ENCODE measurements at regions not wholly inside any gene's neighbourhood (a gene's known extent, or its start where the extent isn't known, plus 50 kb on each side); places are given as distances from the start of the nearest gene placed in this dataset.
A peak's percentile ranks its signal among the peaks of the same experiment; 100 is the strongest.

GRCh38 chrX:78534221-78534620 is 124.9 kb downstream of the RTL3 start:
- H3K27me3 Mint-ChIP-seq (ENCODE audit: low read depth) = no peaks in the 10 kb centered on the region
- peaks cover 4% of the 10 kb centered on the region for H3K4me1 Mint-ChIP-seq (ENCODE audit: low read depth)
- ATAC-seq (no peak), DNase-seq (no peak)
- ChIA-PET POLR2A (no interaction called here), CTCF (no interaction called here)
- H3K9me3 Mint-ChIP-seq (ENCODE audit: insufficient read depth) = no peaks in the 10 kb centered on the region
- H3K36me3 Mint-ChIP-seq (ENCODE audit: low read depth) = no peaks in the 10 kb centered on the region
- H3K4me3 Mint-ChIP-seq = no peak overlapping the region
- no peak overlapping the region for H3K27ac Mint-ChIP-seq

- no peak overlapping the region for H3K27ac Mint-ChIP-seq
These were observed 126.8 kb downstream of the RTL3 start for GRCh38 chrX:78532363-78532762.

GRCh38 chrX:78527818-78528217 is 131.3 kb downstream of the RTL3 start:
- CTCF ChIA-PET = no interaction called here
- no peaks in the 10 kb centered on the region for H3K36me3 Mint-ChIP-seq (ENCODE audit: low read depth)
- no peaks in the 10 kb centered on the region for H3K9me3 Mint-ChIP-seq (ENCODE audit: insufficient read depth)
- DNase-seq = no peak
- POLR2A ChIA-PET = no interaction called here
- no peak overlapping the region for H3K27ac Mint-ChIP-seq
- H3K4me3 Mint-ChIP-seq = no peak overlapping the region
- ATAC-seq = no peak
- peaks cover 10% of the 10 kb centered on the region for H3K4me1 Mint-ChIP-seq (ENCODE audit: low read depth)
- H3K27me3 Mint-ChIP-seq (ENCODE audit: low read depth) = no peaks in the 10 kb centered on the region

More at GRCh38 chrX:78532363-78532762, 126.8 kb downstream of the RTL3 start:
- CTCF ChIA-PET = no interaction called here
- Mint-ChIP-seq H3K4me1 (ENCODE audit: low read depth) (peaks cover 4% of the 10 kb centered on the region), H3K4me3 (no peak overlapping the region), H3K27me3 (ENCODE audit: low read depth) (no peaks in the 10 kb centered on the region), H3K9me3 (ENCODE audit: insufficient read depth) (no peaks in the 10 kb centered on the region), H3K36me3 (ENCODE audit: low read depth) (no peaks in the 10 kb centered on the region)
- ATAC-seq (no peak), DNase-seq (no peak)
- POLR2A ChIA-PET = interaction anchor here (0.6 kb wide), 1 partner anchor 415 kb away, joined by 3 read pairs; no protein-coding TSS in a partner anchor

- H3K4me3 Mint-ChIP-seq = no peak overlapping the region
- peaks cover 8% of the 10 kb centered on the region for H3K4me1 Mint-ChIP-seq (ENCODE audit: low read depth)
- ChIA-PET POLR2A (no interaction called here), CTCF (no interaction called here)
- ATAC-seq (no peak), DNase-seq (no peak)
- H3K36me3 Mint-ChIP-seq (ENCODE audit: low read depth) = no peaks in the 10 kb centered on the region
- no peaks in the 10 kb centered on the region for H3K27me3 Mint-ChIP-seq (ENCODE audit: low read depth)
- H3K27ac Mint-ChIP-seq = no peak overlapping the region
- no peaks in the 10 kb centered on the region for H3K9me3 Mint-ChIP-seq (ENCODE audit: insufficient read depth)
These were observed 131.9 kb downstream of the RTL3 start for GRCh38 chrX:78527263-78527662.

GRCh38 chrX:78522601-78523000 is 136.5 kb downstream of the RTL3 start:
- ChIA-PET CTCF (no interaction called here), POLR2A (no interaction called here)
- Mint-ChIP-seq H3K36me3 (ENCODE audit: low read depth) (peaks cover 13% of the 10 kb centered on the region), H3K4me1 (ENCODE audit: low read depth) (peaks cover 19% of the 10 kb centered on the region), H3K27ac (no peak overlapping the region), H3K4me3 (no peak overlapping the region), H3K27me3 (ENCODE audit: low read depth) (no peaks in the 10 kb centered on the region), H3K9me3 (ENCODE audit: insufficient read depth) (peaks cover 9% of the 10 kb centered on the region)
- DNase-seq = no peak
- ATAC-seq = no peak

- Mint-ChIP-seq H3K27me3 (ENCODE audit: low read depth) (no peaks in the 10 kb centered on the region), H3K27ac (peak overlapping the region; percentile 88), H3K4me3 (peak overlapping the region; percentile 46), H3K9me3 (ENCODE audit: insufficient read depth) (peaks cover 16% of the 10 kb centered on the region), H3K36me3 (ENCODE audit: low read depth) (peaks cover 33% of the 10 kb centered on the region), H3K4me1 (ENCODE audit: low read depth) (peaks cover 40% of the 10 kb centered on the region)
- peak; percentile 73 for DNase-seq
- CTCF ChIA-PET = no interaction called here
- POLR2A ChIA-PET = no interaction called here
- peak; percentile 93 for ATAC-seq
These were observed 142.0 kb downstream of the RTL3 start for GRCh38 chrX:78517124-78517523.

- H3K36me3 Mint-ChIP-seq (ENCODE audit: low read depth) = peaks cover 35% of the 10 kb centered on the region
- ChIA-PET POLR2A (no interaction called here), CTCF (no interaction called here)
- H3K4me3 Mint-ChIP-seq = no peak overlapping the region
- no peak for DNase-seq
- H3K27ac Mint-ChIP-seq = peak overlapping the region; percentile 30
- peaks cover 13% of the 10 kb centered on the region for H3K9me3 Mint-ChIP-seq (ENCODE audit: insufficient read depth)
- no peaks in the 10 kb centered on the region for H3K27me3 Mint-ChIP-seq (ENCODE audit: low read depth)
- peaks cover 40% of the 10 kb centered on the region for H3K4me1 Mint-ChIP-seq (ENCODE audit: low read depth)
- no peak for ATAC-seq
These were observed 144.3 kb downstream of the RTL3 start for GRCh38 chrX:78514852-78515251.

GRCh38 chrX:78513971-78514738 is 145.0 kb downstream of the RTL3 start:
- ChIA-PET POLR2A (no interaction called here), CTCF (interaction anchor here (0.8 kb wide), 1 partner anchor 387 kb away, joined by 3 read pairs; no protein-coding TSS in a partner anchor)
- no peak overlapping the region for H3K4me3 Mint-ChIP-seq
- H3K27me3 Mint-ChIP-seq (ENCODE audit: low read depth) = no peaks in the 10 kb centered on the region
- peaks cover 40% of the 10 kb centered on the region for H3K4me1 Mint-ChIP-seq (ENCODE audit: low read depth)
- no peak overlapping the region for H3K27ac Mint-ChIP-seq
- H3K36me3 Mint-ChIP-seq (ENCODE audit: low read depth) = peaks cover 37% of the 10 kb centered on the region
- peaks cover 14% of the 10 kb centered on the region for H3K9me3 Mint-ChIP-seq (ENCODE audit: insufficient read depth)
- ATAC-seq (no peak), DNase-seq (no peak)

GRCh38 chrX:78506248-78506647 is 152.9 kb downstream of the RTL3 start:
- Mint-ChIP-seq H3K4me3 (no peak overlapping the region), H3K27me3 (ENCODE audit: low read depth) (no peaks in the 10 kb centered on the region), H3K4me1 (ENCODE audit: low read depth) (peaks cover 6% of the 10 kb centered on the region), H3K36me3 (ENCODE audit: low read depth) (peaks cover 8% of the 10 kb centered on the region), H3K27ac (no peak overlapping the region), H3K9me3 (ENCODE audit: insufficient read depth) (peaks cover 12% of the 10 kb centered on the region)
- CTCF ChIA-PET = no interaction called here
- ATAC-seq (no peak), DNase-seq (no peak)
- POLR2A ChIA-PET = no interaction called here

- Mint-ChIP-seq H3K4me1 (ENCODE audit: low read depth) (peaks cover 7% of the 10 kb centered on the region), H3K27ac (no peak overlapping the region), H3K36me3 (ENCODE audit: low read depth) (no peaks in the 10 kb centered on the region), H3K9me3 (ENCODE audit: insufficient read depth) (no peaks in the 10 kb centered on the region), H3K4me3 (no peak overlapping the region), H3K27me3 (ENCODE audit: low read depth) (no peaks in the 10 kb centered on the region)
- ChIA-PET POLR2A (no interaction called here), CTCF (no interaction called here)
- ATAC-seq = no peak
- DNase-seq = no peak
These were observed 162.6 kb downstream of the RTL3 start for GRCh38 chrX:78496483-78496882.

GRCh38 chrX:78493180-78493579 is 165.8 kb upstream of the CYSLTR1 start:
- peaks cover 7% of the 10 kb centered on the region for H3K4me1 Mint-ChIP-seq (ENCODE audit: low read depth)
- H3K4me3 Mint-ChIP-seq = no peak overlapping the region
- H3K27ac Mint-ChIP-seq = no peak overlapping the region
- H3K9me3 Mint-ChIP-seq (ENCODE audit: insufficient read depth) = no peaks in the 10 kb centered on the region
- no peaks in the 10 kb centered on the region for H3K27me3 Mint-ChIP-seq (ENCODE audit: low read depth)
- ChIA-PET POLR2A (no interaction called here), CTCF (no interaction called here)
- no peaks in the 10 kb centered on the region for H3K36me3 Mint-ChIP-seq (ENCODE audit: low read depth)
- ATAC-seq = no peak
- no peak for DNase-seq

GRCh38 chrX:78476701-78477100 is 149.3 kb upstream of the CYSLTR1 start:
- H3K27me3 Mint-ChIP-seq (ENCODE audit: low read depth) = no peaks in the 10 kb centered on the region
- H3K27ac Mint-ChIP-seq = no peak overlapping the region
- POLR2A ChIA-PET = no interaction called here
- H3K9me3 Mint-ChIP-seq (ENCODE audit: insufficient read depth) = peaks cover 6% of the 10 kb centered on the region
- ATAC-seq = no peak
- no peak for DNase-seq
- H3K36me3 Mint-ChIP-seq (ENCODE audit: low read depth) = no peaks in the 10 kb centered on the region
- H3K4me1 Mint-ChIP-seq (ENCODE audit: low read depth) = no peaks in the 10 kb centered on the region
- CTCF ChIA-PET = no interaction called here
- H3K4me3 Mint-ChIP-seq = no peak overlapping the region

GRCh38 chrX:78456909-78457308 is 129.5 kb upstream of the CYSLTR1 start:
- Mint-ChIP-seq H3K4me1 (ENCODE audit: low read depth) (no peaks in the 10 kb centered on the region), H3K36me3 (ENCODE audit: low read depth) (no peaks in the 10 kb centered on the region), H3K4me3 (no peak overlapping the region), H3K27ac (no peak overlapping the region), H3K27me3 (ENCODE audit: low read depth) (no peaks in the 10 kb centered on the region), H3K9me3 (ENCODE audit: insufficient read depth) (peaks cover 10% of the 10 kb centered on the region)
- ChIA-PET CTCF (no interaction called here), POLR2A (no interaction called here)
- ATAC-seq (no peak), DNase-seq (no peak)

All from activated CD8-positive, alpha-beta T cell treated with anti-CD3 and anti-CD28 coated beads, Interleukin-2, amount 10 ng/mL, durations not matched to agents 7 days and 5 days (primary cell).